Endothelial cell of umbilical vein (primary cell): ENCODE measurements at regions not wholly inside any gene's neighbourhood (a gene's known extent, or its start where the extent isn't known, plus 50 kb on each side); places are given as distances from the start of the nearest gene placed in this dataset.

ENCODE experiments used
- BruUV-seq: library from RNA; stranded (reverse); fragments of 400-500 nt; replicated peaks from 2 replicates; lab custom pipeline; 2021; lab: Mats Ljungman, UMichigan
- CTCF ChIA-PET: fragments of 300-600, 350-600 bp; sonication (Branson Sonifier 250); formaldehyde crosslinking; loops from one replicate; lab custom pipeline; 2021; ENCODE audit warnings: antibody characterized with exemption, inconsistent platforms; lab: Charles Lee
- POLR2A ChIA-PET: fragments of 300-600, 350-600 bp; sonication (Branson Sonifier 250); formaldehyde crosslinking; loops from one replicate; lab custom pipeline; 2021; ENCODE audit warnings: antibody characterized with exemption, inconsistent platforms; lab: Charles Lee
- DNase-seq: peaks from one replicate; pipeline ENCODE4 v3.0.0-alpha.2; 2011; ENCODE audit warnings: low read depth, low spot score
- FAIRE-seq: peaks from 2 replicates; lab custom pipeline; 2011; peaks lifted over from hg19 to GRCh38; lab: Jason Lieb, UNC
- H2AFZ ChIP-seq: 2 replicates; pipeline ENCODE4 v1.6.0; 2012; ENCODE audit warnings: low read depth, low read length, control low read depth, inconsistent platforms
- H3K27ac ChIP-seq: 2 replicates; pipeline ENCODE4 v1.5.1; 2011; ENCODE audit warnings: low read depth, mild to moderate bottlenecking, control low read depth, low read length, moderate library complexity; ENCODE audit not compliant: insufficient read depth
- H3K27me3 ChIP-seq, 2 experiments: 2 replicates each; pipeline versions ENCODE4 v1.6.0 to v1.6.1; 2011; ENCODE audit warnings: low read length in 2 of 2, mixed read lengths in 1 of 2; ENCODE audit not compliant: control insufficient read depth in 2 of 2, insufficient read depth in 2 of 2
- H3K36me3 ChIP-seq, 2 experiments: 2 replicates in 1 of 2; 3 replicates in 1 of 2; pipeline ENCODE4 v1.5.1; 2011; ENCODE audit warnings: low read length in 2 of 2, mild to moderate bottlenecking in 1 of 2, moderate library complexity in 1 of 2; ENCODE audit not compliant: control insufficient read depth in 2 of 2, insufficient read depth in 2 of 2; ENCODE audit errors: extremely low read depth in 1 of 2
- H3K4me1 ChIP-seq: 3 replicates; pipeline ENCODE4 v1.5.1; 2011; ENCODE audit warnings: mild to moderate bottlenecking, low read length; ENCODE audit not compliant: control insufficient read depth, insufficient read depth; ENCODE audit errors: extremely low read depth
- H3K4me2 ChIP-seq: 2 replicates; pipeline ENCODE4 v1.6.1; 2011; ENCODE audit warnings: low read length, control low read depth, mixed read lengths; ENCODE audit not compliant: insufficient read depth
- H3K4me3 ChIP-seq, 3 experiments: fragments of 200-600 bp in 1 of 3; sonication (generic), shearing (Covaris generic) in 1 of 3; replicated peaks in 1 of 3; 2 replicates each; pipeline ENCODE4 v1.5.1; 2011 to 2016; ENCODE audit warnings: control low read depth in 3 of 3, low read length in 3 of 3, mild to moderate bottlenecking in 2 of 3, inconsistent platforms in 1 of 3, low read depth in 1 of 3, moderate library complexity in 1 of 3; ENCODE audit not compliant: insufficient read depth in 1 of 3
- H3K79me2 ChIP-seq: 2 replicates; pipeline ENCODE4 v1.6.0; 2012; ENCODE audit warnings: low read length, inconsistent platforms; ENCODE audit not compliant: control insufficient read depth, insufficient read depth
- H3K9ac ChIP-seq: replicated peaks from 2 replicates; pipeline ENCODE3; 2011; ENCODE audit warnings: low read length, control low read depth; ENCODE audit not compliant: insufficient read depth; ENCODE audit errors: extremely low read depth
- H3K9me1 ChIP-seq: replicated peaks from 3 replicates; pipeline ENCODE4 v1.6.0; 2011; ENCODE audit warnings: mild to moderate bottlenecking, low read length; ENCODE audit not compliant: control insufficient read depth, insufficient read depth; ENCODE audit errors: extremely low read depth
- H3K9me3 ChIP-seq: replicated peaks from 2 replicates; pipeline ENCODE4 v1.5.1; 2012; ENCODE audit warnings: low read length, inconsistent platforms; ENCODE audit not compliant: control insufficient read depth, insufficient read depth
- H4K20me1 ChIP-seq: replicated peaks from 2 replicates; pipeline ENCODE3; 2011; ENCODE audit warnings: mild to moderate bottlenecking, low read length; ENCODE audit not compliant: control insufficient read depth, insufficient read depth; ENCODE audit errors: extremely low read depth
- EZH2 ChIP-seq: IDR thresholded peaks from 2 replicates; pipeline ENCODE4 v1.6.1; 2012; ENCODE audit warnings: borderline replicate concordance, low read depth, mild to moderate bottlenecking, moderate library complexity, low read length, inconsistent platforms; ENCODE audit not compliant: severe bottlenecking
- FOS ChIP-seq: IDR thresholded peaks from 2 replicates; pipeline ENCODE4 v1.6.1; 2011; ENCODE audit warnings: mild to moderate bottlenecking, low read length, moderate library complexity, borderline replicate concordance; ENCODE audit not compliant: insufficient read depth
- GATA2 ChIP-seq: IDR thresholded peaks from 2 replicates; pipeline ENCODE4 v1.7.0; 2011; ENCODE audit warnings: low read depth, mild to moderate bottlenecking, moderate library complexity, mixed read lengths, low read length; ENCODE audit not compliant: insufficient read length, insufficient read depth
- JUN ChIP-seq: IDR thresholded peaks from 2 replicates; pipeline ENCODE4 v1.6.1; 2011; ENCODE audit warnings: borderline replicate concordance, low read depth; ENCODE audit not compliant: insufficient read length, insufficient read depth
- MYC ChIP-seq: IDR thresholded peaks from one replicate; pipeline ENCODE4 v1.6.1; 2011; ENCODE audit warnings: mild to moderate bottlenecking, low read depth, low read length
- POLR2A ChIP-seq: IDR thresholded peaks from 2 replicates; pipeline ENCODE4 v1.6.1; 2012; ENCODE audit warnings: low read depth, mild to moderate bottlenecking, control low read depth, low read length
- POLR2AphosphoS5 ChIP-seq: IDR thresholded peaks from 2 replicates; pipeline ENCODE4 v1.6.1; 2012; ENCODE audit warnings: low read depth, mild to moderate bottlenecking, control low read depth, low read length, moderate library complexity; ENCODE audit not compliant: insufficient read depth
- dilution Hi-C: fragments of 300-500 bp; cut with MboI; formaldehyde crosslinking; loops from one replicate; pipeline ENCODE4 v1.15.0; 2019; ENCODE audit warnings: low sequenced_read_pairs; ENCODE audit not compliant: extremely low pct_ligation_motif_present
- intact Hi-C: fragments of 100-400 bp; cut with micrococcal nuclease; formaldehyde crosslinking; loops from one replicate; pipeline ENCODE4 v1.10.0; 2022
- TF ChIP-seq, protein P1 (sequence below), 2 donors: IDR thresholded peaks; 1 replicate in 1 of 2; 2 replicates in 1 of 2; pipeline ENCODE4 v1.5.1; 2011; ENCODE audit warnings: low read length in 2 of 2, mild to moderate bottlenecking in 2 of 2, moderate library complexity in 2 of 2, control low read depth in 1 of 2, inconsistent platforms in 1 of 2, low read depth in 1 of 2; ENCODE audit not compliant: insufficient read depth in 1 of 2; ENCODE audit errors: extremely low read depth in 1 of 2
- TF ChIP-seq, protein P2 (sequence below): IDR thresholded peaks from 2 replicates; pipeline ENCODE4 v1.6.1; 2011; ENCODE audit not compliant: insufficient read depth, insufficient read length

DNA sequence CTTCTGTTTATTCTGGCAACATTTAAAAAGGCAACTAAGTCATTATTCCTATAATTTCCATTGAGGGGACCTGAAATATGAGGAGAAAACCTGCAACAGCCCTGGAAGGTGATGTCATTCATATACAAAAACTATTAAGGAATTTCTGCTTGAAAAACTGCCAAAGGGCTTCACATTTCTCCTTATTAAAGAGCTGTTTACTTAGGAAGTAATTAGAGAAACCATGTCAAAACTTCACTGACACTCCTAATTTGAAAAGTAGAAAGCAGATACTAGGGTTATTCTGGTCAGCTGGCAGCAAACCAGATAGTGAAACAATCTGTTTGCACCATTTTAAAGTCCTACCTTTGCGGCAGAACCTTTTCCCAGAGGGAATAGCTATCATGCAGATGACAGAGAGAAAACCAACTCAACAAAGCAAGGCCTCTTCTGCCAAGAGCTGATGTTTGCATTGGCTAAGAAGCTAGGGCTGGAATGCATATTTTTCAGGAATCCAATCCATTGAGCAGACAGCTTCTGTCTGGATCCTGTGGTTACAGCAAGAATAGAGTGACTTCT, 592.2 kb upstream of the SYT4 start:
- no peaks in the 10 kb centered on the region for H4K20me1 ChIP-seq
- CTCF ChIA-PET: no interaction called here
- H2AFZ ChIP-seq: no peak overlapping the region
- DNase-seq: peak; percentile 17
- BruUV-seq: no TSS peak
- H3K27ac ChIP-seq: no peak overlapping the region
- no peak overlapping the region for H3K9ac ChIP-seq
- dilution Hi-C loops: no loop called here
- TF ChIP-seq JUN: no peak
- no peak for TF ChIP-seq POLR2A
- TF ChIP-seq MYC: no peak
- TF ChIP-seq, protein P1, sequence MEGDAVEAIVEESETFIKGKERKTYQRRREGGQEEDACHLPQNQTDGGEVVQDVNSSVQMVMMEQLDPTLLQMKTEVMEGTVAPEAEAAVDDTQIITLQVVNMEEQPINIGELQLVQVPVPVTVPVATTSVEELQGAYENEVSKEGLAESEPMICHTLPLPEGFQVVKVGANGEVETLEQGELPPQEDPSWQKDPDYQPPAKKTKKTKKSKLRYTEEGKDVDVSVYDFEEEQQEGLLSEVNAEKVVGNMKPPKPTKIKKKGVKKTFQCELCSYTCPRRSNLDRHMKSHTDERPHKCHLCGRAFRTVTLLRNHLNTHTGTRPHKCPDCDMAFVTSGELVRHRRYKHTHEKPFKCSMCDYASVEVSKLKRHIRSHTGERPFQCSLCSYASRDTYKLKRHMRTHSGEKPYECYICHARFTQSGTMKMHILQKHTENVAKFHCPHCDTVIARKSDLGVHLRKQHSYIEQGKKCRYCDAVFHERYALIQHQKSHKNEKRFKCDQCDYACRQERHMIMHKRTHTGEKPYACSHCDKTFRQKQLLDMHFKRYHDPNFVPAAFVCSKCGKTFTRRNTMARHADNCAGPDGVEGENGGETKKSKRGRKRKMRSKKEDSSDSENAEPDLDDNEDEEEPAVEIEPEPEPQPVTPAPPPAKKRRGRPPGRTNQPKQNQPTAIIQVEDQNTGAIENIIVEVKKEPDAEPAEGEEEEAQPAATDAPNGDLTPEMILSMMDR (IDR thresholded peaks at IDR 0.05; ENCODE audit: extremely low read depth in 1 of 2, insufficient read depth in 1 of 2, low read depth in 1 of 2, low read length in 2 of 2): no peak
- TF ChIP-seq, protein P2, sequence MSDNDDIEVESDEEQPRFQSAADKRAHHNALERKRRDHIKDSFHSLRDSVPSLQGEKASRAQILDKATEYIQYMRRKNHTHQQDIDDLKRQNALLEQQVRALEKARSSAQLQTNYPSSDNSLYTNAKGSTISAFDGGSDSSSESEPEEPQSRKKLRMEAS: no peak
- TF ChIP-seq POLR2AphosphoS5: no peak
- TF ChIP-seq GATA2: no peak
- TF ChIP-seq FOS: no peak
- no peak for TF ChIP-seq EZH2
- intact Hi-C loops: no loop called here
- no peaks in the 10 kb centered on the region for H3K36me3 ChIP-seq
- no peak for FAIRE-seq
- H3K9me3 ChIP-seq: no peaks in the 10 kb centered on the region
- POLR2A ChIA-PET: no interaction called here
- H3K27me3 ChIP-seq: no peaks in the 10 kb centered on the region
- no peaks in the 10 kb centered on the region for H3K4me1 ChIP-seq
- H3K79me2 ChIP-seq: no peaks in the 10 kb centered on the region
- H3K4me3 ChIP-seq: no peak overlapping the region
- H3K9me1 ChIP-seq: no peaks in the 10 kb centered on the region
- no peak overlapping the region for H3K4me2 ChIP-seq
